GM12892 (cell line): ENCODE measurements at regions not wholly inside any gene's neighbourhood (a gene's known extent, or its start where the extent isn't known, plus 50 kb on each side); places are given as distances from the start of the nearest gene placed in this dataset.

Experiments used
- POLR2AphosphoS5 ChIP-seq: IDR thresholded peaks from 2 replicates; pipeline ENCODE4 v1.6.1; 2011; ENCODE audit warnings: low read depth, low read length, control low read depth
- TAF1 ChIP-seq: IDR thresholded peaks from 2 replicates; pipeline ENCODE4 v1.6.1; 2011; ENCODE audit warnings: low read depth, mild to moderate bottlenecking, control low read depth, low read length, borderline replicate concordance

GRCh38 chr11:23536907-23537306 is 676.6 kb upstream of the CCDC179 start:
- TF ChIP-seq TAF1 (no peak), POLR2AphosphoS5 (no peak)
